ENCODE measurements at regions not wholly inside any gene's neighbourhood (a gene's known extent, or its start where the extent isn't known, plus 50 kb on each side); places are given as distances from the start of the nearest gene placed in this dataset.
"Not testable (repeated sequence)": the region's sequence is repeated elsewhere in the genome, so short reads cannot be mapped to it uniquely, and the experiment has no call there.

- no peak for DNase-seq
- no peak for TF ChIP-seq EP300 (IDR thresholded peaks at IDR 0.05)
- TF ChIP-seq CTCF (IDR thresholded peaks at IDR 0.05) = no peak
- no peaks in the 10 kb centered on the region for H3K9me3 ChIP-seq
- no peaks in the 10 kb centered on the region for H3K4me1 ChIP-seq (ENCODE audit: insufficient read depth)
- WGBS, 3 donors = 74 to 77% (median 77%) methylated on average over 6 of the region's 6 CpGs
- no peak overlapping the region for H3K27ac ChIP-seq
- H3K36me3 ChIP-seq = no peaks in the 10 kb centered on the region
- no peaks in the 10 kb centered on the region for H3K27me3 ChIP-seq
- intact Hi-C loops (cut with DNase I) = no loop called here
- H3K4me3 ChIP-seq = no peak overlapping the region
These were observed 309.9 kb downstream of the RPLP1 start for GRCh38 chr15:69762373-69763148.

- no peaks in the 10 kb centered on the region for H3K36me3 ChIP-seq
- no peaks in the 10 kb centered on the region for H3K9me3 ChIP-seq
- H3K4me1 ChIP-seq (ENCODE audit: insufficient read depth) = no peaks in the 10 kb centered on the region
- DNase-seq = no peak
- 47 to 61% (median 48%) methylated on average over 3 of the region's 3 CpGs for WGBS, 3 donors
- intact Hi-C loops (cut with DNase I) = no loop called here
- TF ChIP-seq CTCF (IDR thresholded peaks at IDR 0.05) (no peak), EP300 (IDR thresholded peaks at IDR 0.05) (no peak), POLR2A (IDR thresholded peaks at IDR 0.05) (no peak)
- H3K4me3 ChIP-seq = no peak overlapping the region
- H3K27ac ChIP-seq = no peak overlapping the region
- no peaks in the 10 kb centered on the region for H3K27me3 ChIP-seq
These were observed 311.2 kb downstream of the RPLP1 start for GRCh38 chr15:69763831-69764230.

- TF ChIP-seq CTCF (IDR thresholded peaks at IDR 0.05) (no peak), EP300 (IDR thresholded peaks at IDR 0.05) (no peak), POLR2A (IDR thresholded peaks at IDR 0.05) (no peak)
- DNase-seq = no peak
- no peak overlapping the region for H3K4me3 ChIP-seq
- H3K9me3 ChIP-seq = no peaks in the 10 kb centered on the region
- no peak overlapping the region for H3K27ac ChIP-seq
- intact Hi-C loops (cut with DNase I) = no loop called here
- no peaks in the 10 kb centered on the region for H3K27me3 ChIP-seq
- no peaks in the 10 kb centered on the region for H3K4me1 ChIP-seq (ENCODE audit: insufficient read depth)
- H3K36me3 ChIP-seq = no peaks in the 10 kb centered on the region
These were observed 313.5 kb downstream of the RPLP1 start for GRCh38 chr15:69766156-69766555.

GRCh38 chr15:69767191-69767590, 314.6 kb downstream of the RPLP1 start:
- Histone ChIP-seq H3K4me1 (ENCODE audit: insufficient read depth) (no peaks in the 10 kb centered on the region), H3K4me3 (no peak overlapping the region), H3K36me3 (no peaks in the 10 kb centered on the region), H3K9me3 (no peaks in the 10 kb centered on the region), H3K27me3 (no peaks in the 10 kb centered on the region), H3K27ac (no peak overlapping the region)
- DNase-seq = no peak
- intact Hi-C loops (cut with DNase I) = no loop called here
- TF ChIP-seq POLR2A (IDR thresholded peaks at IDR 0.05) (no peak), EP300 (IDR thresholded peaks at IDR 0.05) (no peak), CTCF (IDR thresholded peaks at IDR 0.05) (no peak)
- WGBS, 3 donors = 86 to 88% (median 87%) methylated on average over 4 of the region's 4 CpGs

GRCh38 chr15:69769336-69769735, 316.7 kb downstream of the RPLP1 start:
- H3K4me1 ChIP-seq (ENCODE audit: insufficient read depth); H3K36me3 ChIP-seq; H3K27ac ChIP-seq; H3K9me3 ChIP-seq; intact Hi-C loops (cut with DNase I); DNase-seq; H3K27me3 ChIP-seq; H3K4me3 ChIP-seq: not testable (repeated sequence)
- 64 to 72% (median 69%) methylated on average over 6 of the region's 6 CpGs for WGBS, 3 donors

GRCh38 chr15:69774258-69774657, 321.6 kb downstream of the RPLP1 start:
- intact Hi-C loops (cut with DNase I); H3K9me3 ChIP-seq: not testable (repeated sequence)
- WGBS, 3 donors = 89 to 94% (median 91%) methylated on average over 3 of the region's 3 CpGs

GRCh38 chr15:69774711-69775110, 322.1 kb downstream of the RPLP1 start:
- intact Hi-C loops (cut with DNase I); H3K4me1 ChIP-seq (ENCODE audit: insufficient read depth); H3K27ac ChIP-seq; H3K9me3 ChIP-seq; H3K4me3 ChIP-seq; H3K36me3 ChIP-seq; H3K27me3 ChIP-seq; DNase-seq: not testable (repeated sequence)
- 96 to 97% (median 97%) methylated on average over 2 of the region's 2 CpGs for WGBS, 3 donors

More at GRCh38 chr15:69774258-69774657, 321.6 kb downstream of the RPLP1 start:
- H3K27me3 ChIP-seq; H3K4me1 ChIP-seq (ENCODE audit: insufficient read depth); H3K4me3 ChIP-seq; DNase-seq; H3K27ac ChIP-seq; H3K36me3 ChIP-seq: not testable (repeated sequence)
